SH-SY5Y (cell line): ENCODE measurements at regions not wholly inside any gene's neighbourhood (a gene's known extent, or its start where the extent isn't known, plus 50 kb on each side); places are given as distances from the start of the nearest gene placed in this dataset.

ENCODE experiments used
- GATA2 ChIP-seq: IDR thresholded peaks from 2 replicates; pipeline ENCODE4 v1.6.1; 2011; ENCODE audit warnings: mild to moderate bottlenecking, low read depth, low read length
- GATA3 ChIP-seq: IDR thresholded peaks from 2 replicates; pipeline ENCODE4 v1.6.1; 2011; ENCODE audit warnings: low read depth, mild to moderate bottlenecking, low read length, moderate library complexity

GRCh38 chr16:35255816-35256215 is 1796.4 kb downstream of the TP53TG3F start:
- TF ChIP-seq GATA2 (no peak), GATA3 (no peak)
